NCI-H526 treated with DMSO at 0.1 percent for 48 hours (cell line): ENCODE measurements at regions not wholly inside any gene's neighbourhood (a gene's known extent, or its start where the extent isn't known, plus 50 kb on each side); places are given as distances from the start of the nearest gene placed in this dataset.

Experiments
- DNase-seq: peaks from one replicate; lab custom pipeline; 2025; lab: John Stamatoyannopoulos, UW

DNA sequence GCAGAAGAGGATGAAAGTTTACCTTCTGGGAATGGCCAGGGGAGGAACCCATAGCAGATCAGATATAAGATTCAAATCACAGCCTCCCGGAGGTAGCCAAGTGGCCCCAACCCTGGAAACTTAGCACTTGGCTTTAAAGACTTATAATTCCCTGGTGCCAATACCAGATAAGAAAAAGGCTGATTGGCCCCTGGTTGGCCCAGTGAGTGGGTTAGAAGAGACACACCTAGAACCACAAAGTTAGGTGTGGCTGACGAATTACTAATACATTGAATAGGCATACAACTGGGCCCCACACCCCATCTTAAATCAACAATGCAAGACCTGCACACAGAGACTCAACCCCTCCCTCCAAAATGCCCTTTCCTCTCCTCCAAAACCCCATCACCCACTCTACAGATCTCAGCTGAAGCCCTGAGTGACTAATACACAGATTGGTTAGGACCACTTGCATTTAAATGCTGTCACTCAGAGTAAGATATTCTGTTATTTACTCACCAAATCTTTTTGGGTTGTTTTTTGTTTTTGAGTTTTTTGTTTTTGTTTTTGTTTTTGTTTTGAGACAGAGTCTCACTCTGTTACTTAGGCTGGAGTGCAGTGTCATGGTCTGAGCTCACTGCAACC is 315.4 kb upstream of the JARID2 start:
- no peak for DNase-seq

DNA sequence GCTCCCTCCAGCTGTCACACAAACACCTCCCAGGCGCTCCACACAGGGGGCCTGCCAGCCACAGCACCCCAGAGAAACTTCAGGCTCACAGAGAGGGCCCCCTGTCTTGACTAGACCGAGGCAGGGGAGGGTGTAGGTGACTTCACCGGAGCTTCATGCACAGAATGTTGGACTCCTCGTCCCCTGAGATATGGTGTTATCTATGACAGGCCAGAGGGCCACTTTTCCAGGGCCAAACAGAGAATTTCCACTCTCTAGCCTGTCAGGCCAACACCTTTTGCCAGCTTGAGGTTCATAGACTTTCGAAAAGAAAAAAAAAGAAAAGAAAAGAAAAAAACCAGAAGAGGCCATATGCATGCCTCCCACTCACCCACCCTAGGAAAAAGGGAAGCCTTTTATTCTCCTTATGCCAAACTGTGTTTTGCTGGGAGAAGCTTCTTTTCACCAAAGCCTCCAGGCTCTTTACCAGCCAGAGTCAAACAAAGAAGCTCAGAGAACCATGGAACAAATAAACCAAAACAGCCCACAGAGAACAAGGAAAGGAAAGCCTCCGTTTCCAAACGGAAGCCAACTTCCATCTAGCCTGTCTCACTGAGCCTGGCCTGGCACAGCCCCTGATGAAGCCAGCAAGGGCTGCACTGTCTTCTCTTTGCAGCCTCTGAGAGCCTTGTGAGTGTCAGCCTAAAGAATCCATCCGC is 313.2 kb upstream of the JARID2 start:
- DNase-seq, result no peak

DNA sequence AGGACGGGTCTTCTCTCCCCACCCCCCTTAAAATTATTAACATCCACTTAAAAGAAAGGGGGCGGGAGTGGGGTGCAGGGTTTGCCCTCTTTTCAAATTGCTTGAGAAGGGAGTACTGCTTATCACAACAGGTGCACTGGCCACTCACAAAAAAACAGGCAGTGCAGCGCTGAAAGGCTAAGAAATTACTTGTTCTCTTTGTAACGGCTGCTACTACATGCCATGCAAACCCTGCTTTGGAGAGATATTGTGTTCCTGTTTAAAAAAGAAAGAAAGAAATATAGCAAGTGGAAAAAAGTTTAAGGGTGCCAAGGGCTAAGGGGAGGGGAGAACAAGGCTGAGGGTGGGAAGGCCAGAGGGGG is 312.7 kb upstream of the JARID2 start:
- DNase-seq, result no peak

DNA sequence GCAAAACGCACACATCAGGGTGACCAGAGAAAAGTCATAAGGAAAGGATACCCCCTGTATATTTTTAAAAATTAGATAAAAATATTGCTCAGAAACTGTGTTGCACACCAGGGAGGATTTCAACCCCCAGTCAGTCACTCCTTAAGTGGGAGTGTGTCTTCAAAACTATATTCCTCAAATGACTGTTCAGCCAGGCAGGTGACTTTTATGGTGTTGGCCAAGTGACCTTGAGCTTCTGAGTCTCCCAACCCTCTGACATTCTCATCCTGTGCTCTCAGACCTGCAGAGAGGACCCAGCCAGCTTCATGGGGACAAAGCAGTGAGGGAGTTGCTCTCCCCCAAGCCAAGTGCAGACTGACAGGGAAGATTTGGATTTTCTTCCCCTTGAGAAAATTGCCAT is 311.9 kb upstream of the JARID2 start:
- DNase-seq, result no peak

DNA sequence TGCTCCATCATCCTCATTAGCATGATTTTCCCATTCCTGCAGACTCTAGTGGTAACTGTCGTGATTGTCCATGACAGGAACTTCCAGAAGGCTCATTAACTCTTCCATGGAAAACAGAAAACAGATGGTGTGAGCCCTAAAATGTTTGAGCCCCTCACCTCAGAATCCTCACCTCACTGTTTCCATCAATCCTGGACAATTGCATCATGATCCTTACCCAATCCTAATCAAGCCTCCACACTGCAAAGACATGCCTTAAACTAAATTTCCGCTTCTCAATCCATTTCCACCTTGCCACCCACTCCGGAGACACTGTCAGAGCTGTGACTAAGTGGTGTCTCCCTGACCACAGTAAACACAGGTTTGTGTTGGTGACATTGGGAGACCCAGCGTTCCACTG is 311.0 kb upstream of the JARID2 start:
- no peak for DNase-seq

DNA sequence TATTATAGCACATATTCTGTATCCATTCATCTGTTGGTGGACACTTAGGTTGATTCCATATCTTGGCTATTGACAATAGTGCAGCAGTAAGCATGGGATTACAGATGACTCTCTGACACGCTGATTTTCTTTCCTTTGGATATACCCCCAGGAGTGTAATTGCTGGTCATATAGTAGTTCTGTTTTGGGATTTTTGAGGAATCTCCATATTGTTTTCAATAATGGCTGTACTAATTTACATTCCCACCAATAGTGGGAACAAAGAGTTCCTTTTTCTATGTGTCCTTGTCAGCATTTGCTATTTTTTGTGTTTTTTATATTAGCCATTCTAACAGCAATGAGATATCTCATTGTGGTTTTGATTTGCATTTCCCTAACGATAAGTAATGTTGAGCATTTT is 309.0 kb upstream of the JARID2 start:
- DNase-seq, result peak; percentile 60

DNA sequence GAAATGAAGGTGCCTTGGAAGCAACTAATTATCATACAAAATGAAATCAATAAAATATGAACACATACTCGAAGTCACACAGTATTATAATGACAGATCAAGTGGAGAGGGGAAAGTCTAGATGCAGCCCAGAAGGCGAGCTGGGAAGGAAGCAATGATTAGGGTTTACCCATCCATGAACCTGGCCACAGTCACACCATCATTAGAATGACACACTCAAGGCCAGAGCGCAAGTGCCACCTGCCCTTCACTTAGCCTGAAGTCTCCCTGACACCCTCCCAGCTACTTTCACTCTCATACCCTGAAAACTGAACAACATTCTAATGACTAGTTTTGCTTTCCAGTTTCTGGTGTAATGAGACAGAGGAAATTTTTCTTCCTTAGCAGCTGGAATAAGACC is 302.8 kb upstream of the JARID2 start:
- DNase-seq, result no peak

DNA sequence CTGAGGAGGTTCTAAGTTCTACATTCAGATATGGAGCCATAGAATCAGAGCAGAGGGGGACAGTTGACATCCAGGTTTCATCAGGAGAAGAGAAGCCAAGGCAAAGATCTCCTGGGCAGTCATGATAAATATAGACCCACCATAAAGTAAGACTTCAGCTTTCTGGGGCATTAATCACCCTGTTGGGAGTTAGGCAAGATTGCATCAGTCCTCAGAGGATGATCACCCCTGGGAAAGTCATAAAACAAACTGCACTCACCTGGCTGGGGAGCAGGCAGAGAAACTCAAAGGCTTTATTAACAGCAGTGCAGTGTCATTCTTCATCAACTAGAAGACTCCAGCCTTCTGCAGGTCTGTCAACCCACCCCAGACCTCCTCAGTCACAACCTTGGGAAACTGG is 301.3 kb upstream of the JARID2 start:
- DNase-seq, result no peak

DNA sequence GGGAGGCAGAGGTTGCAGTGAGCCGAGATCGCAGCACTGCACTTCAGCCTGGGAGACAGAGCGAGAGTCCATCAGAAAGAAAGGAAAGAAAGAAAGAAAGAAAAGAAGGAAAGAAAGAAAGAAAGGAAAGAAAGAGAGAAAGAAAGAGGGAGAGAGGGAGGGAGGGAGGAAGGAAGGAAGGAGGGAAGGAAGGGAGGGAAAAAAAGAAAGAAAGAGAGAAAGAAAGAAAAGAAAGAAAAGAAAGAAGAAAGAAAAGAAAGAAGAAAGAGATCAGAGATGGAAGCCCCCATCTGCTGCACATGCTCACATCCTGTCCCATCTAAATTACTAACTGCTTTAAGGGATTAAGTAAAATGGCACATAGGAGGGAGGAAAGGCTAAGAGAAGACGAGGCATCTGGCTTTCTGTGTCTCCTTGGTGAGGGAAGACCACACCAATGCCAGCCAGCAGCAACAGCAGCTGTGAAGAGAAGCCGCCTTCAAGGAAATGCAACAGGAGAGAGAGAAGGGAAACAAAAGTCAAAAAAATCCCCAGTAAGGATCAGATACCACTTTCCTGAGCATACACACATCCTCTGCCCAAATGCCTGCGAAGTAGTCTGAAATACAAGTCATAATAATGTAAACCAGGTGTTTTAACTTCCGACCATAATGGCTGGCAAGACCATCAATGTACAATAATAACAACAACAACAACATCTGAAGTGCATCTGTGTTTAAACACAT is 300.2 kb upstream of the JARID2 start:
- no peak for DNase-seq

DNA sequence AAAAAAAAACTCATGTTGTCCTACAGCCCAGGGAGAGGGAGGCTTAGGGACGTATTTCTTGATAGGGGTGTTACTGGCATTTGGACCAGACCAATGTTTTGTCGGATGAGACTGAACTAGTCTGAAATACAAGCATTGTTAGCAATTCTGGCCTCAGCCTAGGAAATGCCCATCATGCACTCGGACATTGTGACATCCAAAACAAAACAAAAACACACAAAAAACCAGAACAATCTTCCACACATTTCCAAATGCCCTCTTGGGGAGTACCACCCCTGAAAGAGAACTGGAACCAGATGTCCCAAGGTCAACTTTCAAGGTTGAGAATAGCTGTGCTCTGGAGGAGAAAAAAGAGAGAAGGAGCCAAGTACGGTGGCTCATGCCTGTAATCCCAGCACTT is 299.1 kb upstream of the JARID2 start:
- DNase-seq, result no peak

DNA sequence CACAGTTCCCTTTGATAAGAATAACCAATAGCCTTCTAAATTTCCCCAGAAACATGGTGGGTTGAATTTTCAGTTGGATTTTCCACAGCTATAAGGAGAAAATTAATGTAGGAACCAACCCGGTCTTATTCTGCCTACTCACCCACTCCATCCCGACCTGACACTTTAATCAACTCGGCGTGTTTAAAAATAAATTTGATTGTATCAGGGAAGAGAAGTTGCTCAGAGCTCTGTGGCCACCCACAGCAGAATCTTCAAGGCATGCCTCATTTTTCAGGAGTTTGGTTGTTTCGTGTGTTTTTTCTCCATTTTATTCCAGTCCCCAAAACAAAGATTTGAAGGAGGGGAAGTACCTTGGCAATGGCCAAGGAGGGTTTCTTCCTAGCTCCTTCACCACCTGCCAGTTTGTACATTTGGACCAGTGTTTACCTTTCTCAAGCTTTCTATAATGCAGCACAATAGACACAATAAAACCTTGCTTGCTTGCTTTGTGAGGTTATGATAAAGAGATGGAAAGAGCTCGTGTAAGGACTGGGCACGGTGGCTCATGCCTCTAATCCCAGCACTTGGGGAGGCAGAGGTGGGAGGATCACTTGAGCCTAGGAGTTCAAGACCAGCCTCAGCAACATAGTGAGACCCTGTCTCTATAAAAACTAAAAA is 297.2 kb upstream of the JARID2 start:
- no peak for DNase-seq

DNA sequence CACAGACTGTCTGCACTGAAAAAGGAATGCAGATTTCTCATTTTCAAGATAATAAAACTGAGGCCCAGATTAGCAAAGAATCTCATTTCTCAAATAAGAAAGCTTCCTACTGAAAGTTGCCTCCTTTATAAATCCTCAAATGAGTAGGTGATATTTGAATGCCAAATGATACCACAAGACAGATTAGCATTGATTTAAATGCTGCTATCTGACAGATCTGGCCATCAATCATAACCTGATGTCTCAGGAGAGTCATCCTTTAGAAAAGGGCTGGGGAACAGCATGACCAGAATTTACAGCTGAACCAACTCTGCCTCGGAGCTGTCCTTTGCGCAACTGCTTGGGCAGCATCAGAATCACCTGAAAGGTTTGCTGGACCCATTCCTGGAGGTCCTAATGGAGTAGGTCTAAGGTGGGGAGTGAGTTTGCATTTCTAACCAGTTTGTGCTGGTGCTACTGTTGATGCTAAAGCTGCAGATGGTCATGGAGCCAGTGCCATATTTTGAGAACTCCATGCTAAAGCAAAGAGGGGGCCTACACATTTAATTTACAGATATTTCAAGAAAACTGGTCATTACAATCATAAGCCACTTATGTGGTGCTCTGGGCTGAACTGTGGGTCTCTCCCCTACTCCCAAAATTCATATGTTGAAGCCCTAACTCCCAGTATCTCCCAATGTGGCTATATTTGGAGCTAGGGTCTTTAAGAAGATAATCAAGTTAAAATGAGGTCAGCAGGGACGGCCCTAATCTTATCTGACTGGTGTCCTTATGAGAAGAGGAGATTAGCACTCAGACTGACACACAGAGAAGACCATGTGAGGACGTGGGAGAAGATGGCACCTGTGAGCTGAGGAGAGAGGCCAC is 295.5 kb upstream of the JARID2 start:
- peak; percentile 42 for DNase-seq

DNA sequence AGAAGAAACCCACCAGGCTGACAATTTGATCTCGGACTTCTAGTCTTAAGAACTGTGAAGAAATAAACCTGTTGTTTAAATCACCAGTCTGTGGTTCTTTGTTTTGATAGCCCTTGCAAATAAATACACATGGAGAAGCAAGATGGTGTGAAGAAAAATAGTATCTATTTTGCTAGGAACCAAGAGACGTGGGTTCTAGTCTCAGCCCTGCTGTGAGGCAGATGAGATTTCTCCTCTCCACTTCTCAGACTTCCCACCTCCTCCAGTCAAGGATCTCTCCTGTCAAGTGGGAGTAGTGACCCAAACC is 294.9 kb upstream of the JARID2 start:
- no peak for DNase-seq

DNA sequence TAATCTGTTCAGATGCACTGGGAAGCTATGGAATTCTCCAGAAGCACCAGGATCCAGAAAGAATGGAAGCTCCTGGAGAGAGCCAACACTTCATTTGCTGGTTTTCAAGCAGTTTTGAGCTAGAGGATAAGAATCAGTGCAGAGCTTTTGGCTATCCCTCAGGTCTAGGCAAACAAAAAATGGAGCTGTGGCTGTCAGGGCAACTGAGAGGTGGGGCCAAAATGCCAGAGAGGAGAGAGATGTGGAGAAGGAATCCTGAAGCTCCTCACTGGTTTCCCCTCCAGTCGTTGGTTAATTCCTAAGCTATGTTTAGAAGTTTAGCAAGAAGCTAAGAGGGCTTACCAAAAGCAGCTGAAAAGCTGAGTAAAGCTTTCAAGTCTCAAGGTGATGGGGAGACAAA is 294.2 kb upstream of the JARID2 start:
- DNase-seq, result no peak

DNA sequence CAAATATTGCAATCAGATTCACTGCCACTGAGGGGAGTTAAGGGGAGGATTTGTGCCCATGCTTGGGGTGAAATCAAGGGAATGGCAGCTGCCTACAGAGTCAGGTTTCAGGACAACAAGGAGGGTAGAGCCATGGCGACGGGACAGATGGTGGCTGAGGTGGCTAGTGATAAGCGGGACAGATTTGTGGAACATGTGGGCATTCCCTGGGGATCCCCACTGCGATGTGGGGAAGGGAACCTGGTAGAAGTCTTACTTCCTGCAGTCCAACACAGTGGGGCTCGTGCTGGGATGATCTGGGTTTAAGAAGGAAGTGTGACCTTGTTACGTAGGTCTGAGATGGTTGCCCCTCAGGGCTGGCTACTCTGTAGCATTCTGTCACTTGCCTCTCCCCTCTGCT is 292.0 kb upstream of the JARID2 start:
- DNase-seq, result no peak

DNA sequence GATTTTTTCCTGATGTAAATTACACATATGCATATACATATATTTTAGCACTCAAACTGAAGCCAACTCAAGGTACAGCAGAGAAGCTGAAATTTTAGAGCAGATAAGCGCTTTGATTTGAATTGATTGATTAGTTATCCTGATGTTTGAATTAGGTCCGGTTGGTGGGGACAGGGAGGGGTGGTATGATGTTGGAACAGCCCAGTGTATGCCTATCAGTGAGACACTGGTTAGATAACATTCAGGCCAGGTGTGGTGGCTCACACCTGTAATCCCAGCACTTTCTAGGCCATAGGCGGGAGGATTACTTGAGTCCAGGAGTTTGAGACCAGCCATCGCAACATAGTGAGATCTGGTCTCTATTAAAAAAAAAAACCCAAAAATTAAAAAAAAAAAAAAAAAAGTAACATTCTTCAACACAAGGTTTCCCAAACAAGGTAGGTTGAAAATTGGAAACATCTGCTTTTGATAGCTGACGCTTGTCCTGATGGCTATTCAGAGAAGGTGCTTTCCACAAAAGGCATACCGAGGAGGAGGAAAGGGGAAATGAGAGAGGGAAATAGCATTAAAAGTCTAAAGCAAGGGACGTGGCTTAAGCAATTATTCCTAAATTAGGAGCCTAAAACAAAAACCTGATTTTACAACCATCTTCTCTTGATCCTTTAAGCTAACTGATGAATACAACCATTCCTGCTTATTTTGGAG is 288.4 kb upstream of the JARID2 start:
- DNase-seq, result no peak

DNA sequence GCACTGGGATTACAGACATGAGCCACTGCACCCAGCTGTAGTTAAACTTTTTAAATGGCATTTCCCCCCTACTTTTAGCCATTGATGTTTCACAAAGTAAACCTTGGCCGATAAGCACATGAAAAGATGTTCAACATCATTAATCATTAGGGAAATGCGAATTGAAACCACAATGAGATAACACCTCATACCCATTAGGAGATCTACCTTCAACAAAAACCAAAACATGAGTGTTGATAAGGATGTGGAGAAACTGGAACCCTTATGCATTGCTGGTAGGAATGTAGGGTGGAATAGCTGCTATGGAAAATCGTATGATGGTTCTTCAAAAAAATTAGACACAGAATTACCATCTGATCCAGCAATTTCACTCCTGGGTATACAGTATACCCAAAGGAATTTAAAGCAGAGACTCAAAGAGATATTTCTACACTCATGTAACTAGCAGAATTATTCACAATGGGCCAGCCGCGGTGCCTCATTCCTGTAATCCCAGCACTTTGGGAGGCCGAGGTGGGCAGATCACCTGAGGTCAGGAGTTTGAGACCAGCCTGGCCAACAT is 286.5 kb upstream of the JARID2 start:
- no peak for DNase-seq

DNA sequence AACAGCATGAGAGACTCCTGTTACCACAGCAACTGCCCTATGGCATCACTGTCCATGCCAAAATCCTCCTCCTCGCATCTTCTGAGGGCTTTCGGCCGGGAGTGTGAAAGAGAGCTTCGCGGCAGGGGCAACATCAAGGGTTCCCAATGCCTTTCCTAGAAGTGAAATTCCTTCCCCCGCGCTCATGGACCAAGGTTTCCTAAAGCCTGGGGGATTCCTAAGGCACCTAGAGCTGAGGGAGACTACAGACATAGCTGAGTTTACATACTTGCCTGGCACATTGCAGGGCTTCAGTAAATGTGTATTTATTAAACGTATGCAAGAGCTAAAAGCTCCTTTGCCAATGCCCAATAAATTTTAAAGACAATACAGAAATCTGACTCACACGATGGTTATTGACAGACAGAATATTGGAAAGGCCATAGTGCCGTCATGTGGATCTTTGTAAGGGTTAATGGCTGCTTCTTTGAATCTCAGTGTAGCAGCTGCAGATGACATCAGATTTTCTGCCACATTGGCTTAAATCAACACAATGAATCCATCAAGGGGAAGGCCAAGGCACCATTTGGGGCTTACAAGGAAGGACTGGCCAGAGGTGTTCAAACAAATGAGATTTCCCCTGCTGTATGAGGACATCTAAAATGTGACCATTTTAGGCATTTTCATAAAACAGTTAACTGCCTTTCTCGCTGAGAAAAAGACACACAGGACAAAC is 281.2 kb upstream of the JARID2 start:
- no peak for DNase-seq

DNA sequence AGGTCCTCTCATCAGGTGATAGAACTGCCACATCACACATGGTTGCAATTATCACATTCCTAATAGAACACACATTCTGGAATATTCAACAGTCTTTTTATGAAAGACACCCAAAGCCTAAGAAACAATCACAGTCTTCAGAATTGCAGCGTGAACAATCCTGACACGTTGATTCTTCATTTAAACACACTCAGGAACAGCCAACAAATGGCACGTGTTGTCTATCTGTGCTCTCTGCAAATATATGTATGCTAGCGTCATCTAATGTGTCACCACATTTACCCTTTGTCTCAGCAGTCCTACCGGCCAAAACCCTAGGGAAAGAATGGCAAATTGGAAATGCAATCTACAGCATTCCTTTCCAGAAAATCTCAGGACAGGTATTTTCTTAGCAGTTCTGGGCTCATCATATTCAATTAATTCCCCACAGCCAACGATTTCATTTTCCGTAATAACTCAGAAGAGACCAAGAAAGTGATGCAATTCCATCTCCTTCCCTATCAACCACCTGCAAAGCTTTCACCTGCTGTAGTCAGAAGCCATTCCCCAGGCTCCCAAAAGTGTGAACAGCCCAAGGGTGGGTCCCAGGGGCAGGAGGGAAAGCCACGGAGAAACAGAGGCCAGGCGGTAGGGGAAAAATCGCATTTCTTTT is 280.3 kb upstream of the JARID2 start:
- DNase-seq, result no peak
